22Rv1 (cell line): ENCODE measurements at regions not wholly inside any gene's neighbourhood (a gene's known extent, or its start where the extent isn't known, plus 50 kb on each side); places are given as distances from the start of the nearest gene placed in this dataset.

Experiments used
- ZFX ChIP-seq: fragments of 450-650 bp; IDR thresholded peaks from 2 replicates; pipeline ENCODE4 v1.6.1; 2017; ENCODE audit warnings: antibody characterized with exemption, borderline replicate concordance
- TF ChIP-seq, protein P1 (sequence below): fragments of 450-650 bp; IDR thresholded peaks from 2 replicates; pipeline ENCODE4 v1.5.1; 2017; ENCODE audit warnings: mild to moderate bottlenecking

DNA sequence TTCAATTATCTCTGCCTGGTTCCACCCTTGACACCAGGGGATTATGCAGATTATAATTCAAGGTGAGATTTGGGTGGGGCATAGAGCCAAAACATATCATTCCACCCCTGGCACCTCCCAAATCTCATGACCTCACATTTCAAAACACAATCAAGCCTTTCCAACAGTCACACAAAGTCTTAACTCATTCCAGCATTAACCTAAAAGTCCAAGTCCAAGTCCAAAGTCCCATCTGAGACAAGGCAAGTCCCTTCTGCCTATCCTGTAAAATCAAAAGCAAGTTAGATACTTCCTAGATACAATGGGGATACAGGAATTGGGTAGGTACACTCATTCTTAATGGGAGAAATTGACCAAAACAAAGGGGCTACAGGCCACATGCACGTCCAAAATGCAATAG, 73.7 kb upstream of the SLC24A3 start:
- TF ChIP-seq, protein P1, sequence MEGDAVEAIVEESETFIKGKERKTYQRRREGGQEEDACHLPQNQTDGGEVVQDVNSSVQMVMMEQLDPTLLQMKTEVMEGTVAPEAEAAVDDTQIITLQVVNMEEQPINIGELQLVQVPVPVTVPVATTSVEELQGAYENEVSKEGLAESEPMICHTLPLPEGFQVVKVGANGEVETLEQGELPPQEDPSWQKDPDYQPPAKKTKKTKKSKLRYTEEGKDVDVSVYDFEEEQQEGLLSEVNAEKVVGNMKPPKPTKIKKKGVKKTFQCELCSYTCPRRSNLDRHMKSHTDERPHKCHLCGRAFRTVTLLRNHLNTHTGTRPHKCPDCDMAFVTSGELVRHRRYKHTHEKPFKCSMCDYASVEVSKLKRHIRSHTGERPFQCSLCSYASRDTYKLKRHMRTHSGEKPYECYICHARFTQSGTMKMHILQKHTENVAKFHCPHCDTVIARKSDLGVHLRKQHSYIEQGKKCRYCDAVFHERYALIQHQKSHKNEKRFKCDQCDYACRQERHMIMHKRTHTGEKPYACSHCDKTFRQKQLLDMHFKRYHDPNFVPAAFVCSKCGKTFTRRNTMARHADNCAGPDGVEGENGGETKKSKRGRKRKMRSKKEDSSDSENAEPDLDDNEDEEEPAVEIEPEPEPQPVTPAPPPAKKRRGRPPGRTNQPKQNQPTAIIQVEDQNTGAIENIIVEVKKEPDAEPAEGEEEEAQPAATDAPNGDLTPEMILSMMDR, result no peak
- TF ChIP-seq ZFX, result no peak
